HL-60 (cell line): ENCODE measurements at regions not wholly inside any gene's neighbourhood (a gene's known extent, or its start where the extent isn't known, plus 50 kb on each side); places are given as distances from the start of the nearest gene placed in this dataset.

Experiments
- DNase-seq, 2 experiments: peaks; one replicate each; pipeline ENCODE4 v3.0.0-alpha.2; 2010 to 2020; ENCODE audit warnings: low read depth in 1 of 2, low spot score in 1 of 2
- H3K27ac ChIP-seq: fragments of 250-450 bp; sonication (Bioruptor Pico); replicated peaks from 2 replicates; pipeline ENCODE4 v1.5.1; 2020; ENCODE audit warnings: mild to moderate bottlenecking, moderate library complexity
- H3K27me3 ChIP-seq: fragments of 250-450 bp; sonication (Bioruptor Pico); 2 replicates; pipeline ENCODE4 v1.5.1; 2021; ENCODE audit warnings: mild to moderate bottlenecking, moderate library complexity; ENCODE audit not compliant: insufficient read depth, poor library complexity, severe bottlenecking
- H3K4me3 ChIP-seq: replicated peaks from 2 replicates; pipeline ENCODE4 v1.5.1; 2011; ENCODE audit warnings: mild to moderate bottlenecking, control low read depth, low read length; ENCODE audit not compliant: insufficient read depth
- CTCF ChIP-seq: IDR thresholded peaks from one replicate; pipeline ENCODE4 v1.5.1; 2011; ENCODE audit warnings: low read length, control low read depth, inconsistent platforms; ENCODE audit not compliant: insufficient read depth
- GABPA ChIP-seq: IDR thresholded peaks from 2 replicates; pipeline ENCODE4 v1.6.1; 2012; ENCODE audit warnings: low read depth
- POLR2AphosphoS5 ChIP-seq: IDR thresholded peaks from 2 replicates; pipeline ENCODE4 v1.6.1; 2012; ENCODE audit warnings: low read depth
- REST ChIP-seq: IDR thresholded peaks from 2 replicates; pipeline ENCODE4 v1.6.1; 2012; ENCODE audit warnings: low read depth; ENCODE audit not compliant: insufficient replicate concordance
- SPI1 ChIP-seq: IDR thresholded peaks from 2 replicates; pipeline ENCODE4 v1.6.1; 2012; ENCODE audit warnings: low read depth, mild to moderate bottlenecking, borderline replicate concordance

GRCh38 chr3:81003008-81003645 is 758.3 kb downstream of the GBE1 start:
- DNase-seq: no peak
- TF ChIP-seq GABPA: no peak
- TF ChIP-seq REST: no peak
- no peak for TF ChIP-seq CTCF
- TF ChIP-seq SPI1: no peak
- TF ChIP-seq POLR2AphosphoS5: no peak
- no peak overlapping the region for H3K27ac ChIP-seq
- H3K27me3 ChIP-seq: no peaks in the 10 kb centered on the region
- H3K4me3 ChIP-seq: no peak overlapping the region

- no peak overlapping the region for H3K27ac ChIP-seq
- DNase-seq: no peak
- H3K27me3 ChIP-seq: no peaks in the 10 kb centered on the region
- TF ChIP-seq CTCF (no peak), REST (no peak), GABPA (no peak), SPI1 (no peak), POLR2AphosphoS5 (no peak)
- no peak overlapping the region for H3K4me3 ChIP-seq
These were observed 762.0 kb downstream of the GBE1 start for GRCh38 chr3:80999481-80999880.

GRCh38 chr3:80998022-80998421 is 763.4 kb downstream of the GBE1 start:
- no peak for DNase-seq
- H3K27me3 ChIP-seq: no peaks in the 10 kb centered on the region
- H3K4me3 ChIP-seq: no peak overlapping the region
- no peak overlapping the region for H3K27ac ChIP-seq
- no peak for TF ChIP-seq GABPA
- no peak for TF ChIP-seq POLR2AphosphoS5
- no peak for TF ChIP-seq CTCF
- TF ChIP-seq SPI1: no peak
- no peak for TF ChIP-seq REST
